Ramos (cell line): ENCODE measurements at regions not wholly inside any gene's neighbourhood (a gene's known extent, or its start where the extent isn't known, plus 50 kb on each side); places are given as distances from the start of the nearest gene placed in this dataset.
"Not testable (repeated sequence)": the region's sequence is repeated elsewhere in the genome, so short reads cannot be mapped to it uniquely, and the experiment has no call there.

Experiments
- in situ Hi-C: fragments of 300-500 bp; cut with MboI; formaldehyde crosslinking; loops from one replicate; pipeline ENCODE4 v1.14.3; 2022; ENCODE audit warnings: low sequenced_read_pairs; ENCODE audit not compliant: unreplicated experiment

GRCh38 chr5:145661737-145662485 is 173.2 kb downstream of the PRELID2 start:
- in situ Hi-C loops = no loop called here

DNA sequence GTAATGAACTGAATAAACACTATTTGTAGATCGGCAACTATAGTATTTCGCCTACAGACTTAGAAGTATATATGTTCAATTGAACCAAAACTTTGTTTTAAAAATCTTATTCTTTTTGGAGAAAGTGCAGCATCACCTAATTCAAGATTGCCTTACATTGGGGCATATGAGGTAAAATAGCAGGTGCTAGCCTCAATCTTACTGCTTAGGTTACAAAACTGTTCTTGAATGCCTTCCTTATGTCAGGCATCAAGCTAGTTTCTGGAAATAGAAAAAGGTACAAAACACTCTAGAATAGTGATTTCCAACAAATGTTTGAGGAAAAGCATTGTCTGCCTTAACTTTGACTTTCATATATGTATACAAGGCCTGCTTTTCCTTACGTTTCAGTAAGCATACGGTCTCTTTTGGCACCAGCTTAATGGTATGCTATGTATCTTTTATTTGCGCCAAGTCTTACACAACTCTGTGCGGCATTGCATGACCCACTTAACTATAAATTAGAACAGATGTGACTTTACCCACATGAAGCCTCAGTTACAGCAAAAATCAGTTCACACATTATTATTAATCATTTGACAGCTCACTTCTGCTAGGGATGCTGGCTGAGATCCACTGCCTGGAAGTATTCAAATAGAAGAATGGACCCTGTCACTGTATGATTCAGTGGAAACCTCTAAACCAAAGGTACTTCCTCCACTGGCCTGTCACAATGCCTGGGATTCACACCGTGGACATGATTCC is 174.1 kb downstream of the PRELID2 start:
- in situ Hi-C loops = no loop called here

GRCh38 chr5:145658435-145658834 is 176.7 kb downstream of the PRELID2 start:
- in situ Hi-C loops = no loop called here

GRCh38 chr5:145652700-145653099 is 182.4 kb downstream of the PRELID2 start:
- in situ Hi-C loops = not testable (repeated sequence)

GRCh38 chr5:145647137-145647536 is 188.0 kb downstream of the PRELID2 start:
- in situ Hi-C loops = not testable (repeated sequence)

DNA sequence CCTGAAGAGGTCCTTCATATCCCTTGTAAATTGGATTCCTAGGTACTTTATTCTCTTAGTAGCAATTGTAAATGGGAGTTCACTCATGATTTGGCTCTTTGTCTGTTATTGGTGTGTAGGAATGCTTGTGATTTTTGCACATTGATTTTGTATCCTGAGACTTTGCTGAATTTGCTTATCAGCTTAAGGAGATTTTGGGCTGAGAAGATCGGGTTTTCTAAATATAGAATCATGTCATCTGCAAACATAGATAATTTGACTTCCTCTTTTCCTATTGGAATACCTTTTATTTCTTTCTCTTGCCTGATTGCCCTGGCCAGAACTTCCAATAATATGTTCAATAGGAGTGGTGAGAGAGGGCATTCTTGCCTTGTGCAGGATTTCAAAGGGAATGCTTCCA is 191.9 kb downstream of the PRELID2 start:
- in situ Hi-C loops = not testable (repeated sequence)

- in situ Hi-C loops = no loop called here
Observed at GRCh38 chr5:145637396-145637795, 197.7 kb downstream of the PRELID2 start.

DNA sequence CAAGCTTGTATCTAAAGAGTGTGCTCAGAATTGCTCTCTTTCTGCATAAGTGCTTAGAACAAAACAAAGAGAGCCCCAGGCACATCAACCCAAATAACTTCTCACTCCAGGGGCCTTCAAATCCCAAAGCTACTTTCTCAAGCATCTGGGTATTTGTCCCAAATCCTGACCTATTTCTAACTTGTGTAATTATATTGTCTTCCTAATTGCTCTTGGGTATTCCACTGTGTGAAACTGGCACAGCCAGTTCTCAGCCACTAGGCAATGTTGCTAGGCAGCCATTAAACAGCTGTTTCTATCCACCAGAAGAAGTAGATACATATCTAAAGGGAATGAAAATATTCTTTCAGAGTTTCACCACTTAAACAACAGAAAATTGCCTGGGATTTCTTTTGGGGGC is 198.8 kb downstream of the PRELID2 start:
- in situ Hi-C loops = no loop called here

DNA sequence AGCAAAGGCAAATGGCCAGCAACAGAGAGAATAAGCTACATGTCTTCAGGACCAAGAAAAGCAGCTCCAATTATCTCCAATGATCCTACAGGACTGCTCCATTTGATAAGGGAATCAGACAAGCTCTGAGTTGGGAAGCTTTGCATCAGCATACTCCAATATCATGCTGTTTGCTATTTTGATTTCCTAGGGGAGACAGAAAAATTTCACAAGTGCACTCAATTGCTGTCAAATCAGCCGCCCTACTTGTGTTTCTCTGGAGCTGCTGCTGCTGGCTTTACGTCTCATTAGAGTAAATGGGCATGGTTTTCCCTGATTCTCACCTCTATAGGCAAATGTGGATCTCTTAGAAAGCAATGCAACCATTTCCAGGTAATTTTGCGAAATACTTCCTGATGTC is 201.7 kb downstream of the PRELID2 start:
- in situ Hi-C loops = no loop called here

DNA sequence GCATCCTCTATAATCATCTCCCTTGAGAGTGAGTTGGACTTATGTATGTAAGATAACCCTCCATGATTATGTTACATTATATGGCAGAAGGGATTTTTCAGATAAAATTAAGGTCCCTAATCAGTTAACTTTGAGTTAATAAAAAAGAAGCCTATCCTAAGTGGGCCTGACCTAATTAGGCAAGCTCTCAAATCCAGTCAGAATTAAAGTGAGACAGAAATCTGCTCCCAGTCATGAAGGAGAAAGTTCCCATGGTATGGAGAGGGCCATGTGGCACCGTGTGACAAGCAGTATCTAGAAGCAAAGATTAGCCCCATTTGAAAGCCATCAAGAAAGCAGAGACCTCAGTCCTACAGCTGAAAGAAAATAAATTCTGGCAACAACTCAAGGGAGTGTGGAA is 202.4 kb downstream of the PRELID2 start:
- in situ Hi-C loops = no loop called here

GRCh38 chr5:145629047-145629446 is 206.1 kb downstream of the PRELID2 start:
- in situ Hi-C loops = no loop called here

DNA sequence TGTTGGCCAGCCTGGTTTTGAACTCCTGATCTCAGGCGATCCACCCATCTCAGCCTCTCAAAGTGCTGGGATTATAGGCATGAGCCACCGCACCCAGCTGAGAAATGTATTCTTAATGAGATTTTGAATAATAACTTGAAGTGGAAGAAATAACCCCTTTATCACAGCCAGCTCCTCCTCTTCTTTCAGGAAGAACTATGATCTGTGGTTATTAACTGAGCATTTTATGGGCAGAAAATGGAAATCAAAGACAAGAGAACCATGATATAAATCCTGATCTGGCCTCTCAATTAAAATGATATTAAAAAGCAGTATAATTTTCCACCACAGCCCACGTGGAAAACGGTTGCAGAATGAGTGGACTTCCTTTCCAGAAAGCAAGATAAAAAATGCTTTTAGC is 206.6 kb downstream of the PRELID2 start:
- in situ Hi-C loops = no loop called here

GRCh38 chr5:145619806-145620310 is 215.3 kb downstream of the PRELID2 start:
- in situ Hi-C loops = no loop called here

DNA sequence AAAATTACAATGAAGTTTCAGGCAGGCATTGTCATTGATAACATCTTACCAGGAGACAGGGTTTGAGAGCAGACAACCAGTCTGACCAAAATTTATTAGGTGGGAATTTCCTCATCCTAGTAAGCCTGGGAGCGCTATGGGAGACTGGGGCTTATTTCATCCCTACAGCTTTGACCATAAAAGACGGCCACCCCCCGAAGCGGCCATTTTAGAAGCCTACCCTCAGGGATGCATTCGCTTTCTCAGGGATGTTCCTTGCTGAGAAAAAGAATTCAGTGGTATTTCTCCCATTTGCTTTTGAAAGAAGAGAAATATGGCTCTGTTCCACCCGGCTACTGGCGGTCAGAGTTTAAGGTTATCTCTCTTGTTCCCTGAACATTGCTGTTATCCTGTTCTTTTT is 218.4 kb downstream of the PRELID2 start:
- in situ Hi-C loops = not testable (repeated sequence)

DNA sequence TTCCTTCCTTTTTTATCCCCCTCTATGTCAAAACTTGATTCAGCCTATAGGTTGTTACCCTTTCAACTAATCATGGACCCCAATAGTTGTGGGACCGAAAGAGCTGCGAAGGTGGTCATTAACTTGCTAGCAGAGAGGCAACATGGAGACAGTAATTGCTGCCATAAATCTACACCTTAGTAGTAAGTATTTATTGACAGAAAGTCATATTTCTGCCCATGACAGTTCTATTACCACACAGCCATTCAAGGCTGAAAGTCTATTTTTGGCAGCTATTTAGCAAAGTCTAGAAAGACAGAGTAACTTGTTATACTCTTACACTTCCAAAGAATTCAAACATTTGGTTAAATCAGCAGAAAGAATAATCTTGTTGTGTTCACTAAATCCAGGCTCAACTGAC is 236.2 kb downstream of the PRELID2 start:
- in situ Hi-C loops = no loop called here

DNA sequence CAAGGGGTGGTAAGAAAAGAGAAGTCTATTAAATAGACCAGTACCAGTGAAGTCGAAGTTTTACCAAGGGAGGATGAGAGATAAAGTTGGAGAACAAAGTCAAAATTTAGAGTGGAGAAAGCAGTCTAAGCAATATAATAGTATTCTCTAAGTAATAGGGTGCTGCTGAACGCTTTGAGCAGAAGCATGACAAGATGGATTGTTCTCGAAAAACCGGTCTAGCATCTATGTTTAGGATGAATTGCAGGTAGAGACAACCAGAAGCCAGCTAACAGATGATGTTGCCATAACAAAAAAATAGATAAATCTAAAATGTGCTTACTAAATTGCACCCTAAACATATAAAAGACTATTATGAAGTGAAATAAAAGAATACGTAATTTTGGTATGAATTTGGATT is 237.0 kb downstream of the PRELID2 start:
- in situ Hi-C loops = no loop called here

- in situ Hi-C loops = no loop called here
Observed at GRCh38 chr5:145591578-145591977, 243.6 kb downstream of the PRELID2 start.

GRCh38 chr5:145589063-145589462 is 246.1 kb downstream of the PRELID2 start:
- in situ Hi-C loops = no loop called here

- in situ Hi-C loops = no loop called here
Observed at GRCh38 chr5:145588558-145588957, 246.6 kb downstream of the PRELID2 start.

DNA sequence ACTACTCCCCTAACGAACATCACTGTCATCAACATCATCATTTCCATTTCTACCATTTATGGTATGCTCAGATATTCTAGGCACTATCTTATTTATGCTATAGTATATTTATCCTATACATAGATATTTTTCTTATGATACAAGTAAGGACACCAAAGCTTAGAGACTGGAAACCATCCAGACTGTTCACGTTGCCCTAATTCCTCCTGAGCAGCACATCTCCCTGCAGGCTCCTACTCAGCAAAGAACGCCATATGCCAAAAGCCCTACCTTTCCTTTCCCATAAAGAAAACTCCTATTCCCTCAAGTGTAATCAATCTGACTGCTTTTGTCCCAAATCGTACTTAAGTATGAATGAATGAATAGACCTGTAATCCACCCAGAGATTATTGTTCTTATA is 247.0 kb downstream of the PRELID2 start:
- in situ Hi-C loops = no loop called here

DNA sequence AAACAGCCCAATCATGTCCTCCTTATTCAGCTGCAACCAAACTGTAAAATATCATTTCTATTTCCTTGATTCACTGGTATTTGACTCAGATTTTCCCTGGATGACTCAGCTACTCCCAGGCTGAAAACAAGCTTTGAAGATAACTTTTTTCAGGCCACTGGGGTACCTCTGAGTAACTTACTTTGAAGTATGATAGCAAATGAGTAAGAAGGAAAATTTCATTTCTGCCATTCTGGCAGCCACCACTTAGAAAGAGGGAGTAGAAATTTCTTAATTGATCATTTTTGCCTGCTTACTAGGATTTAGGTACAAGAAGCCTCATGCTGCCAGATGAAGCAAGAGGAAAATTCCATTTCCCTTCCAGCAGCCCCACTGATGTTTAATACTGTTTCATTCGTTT is 247.4 kb downstream of the PRELID2 start:
- in situ Hi-C loops = no loop called here

- in situ Hi-C loops = no loop called here
Observed at GRCh38 chr5:145587308-145587672, 247.9 kb downstream of the PRELID2 start.
